OCI-LY7 (cell line): ENCODE measurements at regions not wholly inside any gene's neighbourhood (a gene's known extent, or its start where the extent isn't known, plus 50 kb on each side); places are given as distances from the start of the nearest gene placed in this dataset.

Experiments
- BruUV-seq: library from RNA; stranded (reverse); fragments of 400-500 nt; replicated peaks from 2 replicates; lab custom pipeline; 2021; lab: Mats Ljungman, UMichigan
- CTCF ChIA-PET: fragments of 300-600 bp; sonication (Branson Sonifier 250); formaldehyde crosslinking; loops from one replicate; lab custom pipeline; 2022; ENCODE audit warnings: antibody characterized with exemption; ENCODE audit not compliant: unreplicated experiment; lab: Charles Lee
- POLR2A ChIA-PET: fragments of 300-600 bp; sonication (Branson Sonifier 250); formaldehyde crosslinking; loops from one replicate; lab custom pipeline; 2022; ENCODE audit warnings: antibody characterized with exemption; lab: Charles Lee
- DNase-seq: peaks from one replicate; pipeline ENCODE4 v3.0.0-alpha.2; 2015; ENCODE audit warnings: low spot score
- H2AFZ ChIP-seq: fragments of 200-600 bp; sonication (generic), shearing (Covaris generic); 2 replicates; pipeline ENCODE4 v1.6.1; 2014; ENCODE audit warnings: mild to moderate bottlenecking, antibody characterized with exemption, low read length, moderate library complexity
- H3K27ac ChIP-seq: fragments of 200-600 bp; sonication (generic); 2 replicates; pipeline ENCODE4 v1.5.1; 2014; ENCODE audit warnings: mixed run types, low read depth, mild to moderate bottlenecking, moderate library complexity, low read length, inconsistent platforms; ENCODE audit not compliant: poor library complexity, severe bottlenecking
- H3K36me3 ChIP-seq: fragments of 200-600 bp; sonication (generic); 2 replicates; pipeline ENCODE4 v1.6.1; 2014; ENCODE audit warnings: mild to moderate bottlenecking, antibody characterized with exemption, low read length, moderate library complexity, mixed read lengths; ENCODE audit not compliant: insufficient read depth
- H3K4me1 ChIP-seq: fragments of 200-600 bp; sonication (generic); 2 replicates; pipeline ENCODE4 v1.5.1; 2014; ENCODE audit warnings: mild to moderate bottlenecking, low read length; ENCODE audit not compliant: insufficient read depth, poor library complexity, severe bottlenecking
- H3K4me2 ChIP-seq: fragments of 200-600 bp; sonication (generic); 2 replicates; pipeline ENCODE4 v1.6.1; 2014; ENCODE audit warnings: mild to moderate bottlenecking, low read length
- H3K4me3 ChIP-seq: fragments of 200-600 bp; sonication (generic); 2 replicates; pipeline ENCODE4 v1.5.1; 2014; ENCODE audit warnings: mild to moderate bottlenecking, low read depth, low read length; ENCODE audit not compliant: poor library complexity, severe bottlenecking
- H3K79me2 ChIP-seq: fragments of 200-600 bp; sonication (generic); 2 replicates; pipeline ENCODE4 v1.6.1; 2016; ENCODE audit warnings: low read depth, mild to moderate bottlenecking, low read length, moderate library complexity, mixed read lengths; ENCODE audit not compliant: insufficient read depth
- H3K9me2 ChIP-seq: fragments of 200-600 bp; sonication (generic); 2 replicates; pipeline ENCODE4 v1.6.1; 2016; ENCODE audit warnings: mild to moderate bottlenecking, low read length, mixed read lengths; ENCODE audit not compliant: insufficient read depth
- H3K9me3 ChIP-seq: fragments of 200-600 bp; sonication (generic); 2 replicates; pipeline ENCODE4 v1.6.1; 2014; ENCODE audit warnings: mild to moderate bottlenecking, mixed run types, low read length, mixed read lengths
- H4K20me1 ChIP-seq: fragments of 200-600 bp; sonication (generic); 2 replicates; pipeline ENCODE4 v1.6.1; 2014; ENCODE audit warnings: mild to moderate bottlenecking, antibody characterized with exemption, low read length, moderate library complexity, mixed read lengths; ENCODE audit not compliant: insufficient read depth
- EZH2phosphoT487 ChIP-seq: fragments of 200-600 bp; sonication (generic); IDR thresholded peaks from 2 replicates; pipeline ENCODE4 v1.6.1; 2018; ENCODE audit warnings: low read depth, borderline replicate concordance, mild to moderate bottlenecking, mixed run types, antibody characterized with exemption, low read length, moderate library complexity, mixed read lengths
- intact Hi-C: fragments of 100-400 bp; cut with micrococcal nuclease; formaldehyde crosslinking; loops from one replicate; pipeline ENCODE4 v1.10.0; 2022; ENCODE audit not compliant: unreplicated experiment
- TF ChIP-seq, protein P1 (sequence below): fragments of 200-600 bp; sonication (generic); conservative IDR thresholded peaks from 2 replicates; pipeline ENCODE4 v1.5.1; 2014; ENCODE audit warnings: mild to moderate bottlenecking, antibody characterized with exemption, low read length, moderate library complexity, mixed read lengths

DNA sequence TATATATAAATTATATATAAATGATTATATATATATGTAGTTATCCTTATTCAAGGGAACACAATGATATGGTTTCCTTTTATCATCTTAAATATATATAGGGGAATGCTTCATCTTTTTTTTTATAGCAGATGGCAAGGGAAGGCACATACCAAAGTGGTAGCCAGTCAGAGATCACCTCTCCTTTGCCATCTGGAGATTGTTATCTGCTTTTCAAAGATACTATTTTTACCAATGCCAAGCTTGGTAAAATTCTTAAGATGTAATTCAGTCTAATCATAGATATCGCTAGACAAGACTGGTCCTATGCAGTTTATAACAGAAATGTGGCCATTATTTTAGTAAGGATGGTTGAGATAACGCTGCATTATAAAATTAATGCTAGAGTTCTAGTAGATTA is 64.7 kb upstream of the DSEL start:
- H3K9me2 ChIP-seq: no peaks in the 10 kb centered on the region
- H2AFZ ChIP-seq: no peak overlapping the region
- intact Hi-C loops: no loop called here
- TF ChIP-seq, protein P1, sequence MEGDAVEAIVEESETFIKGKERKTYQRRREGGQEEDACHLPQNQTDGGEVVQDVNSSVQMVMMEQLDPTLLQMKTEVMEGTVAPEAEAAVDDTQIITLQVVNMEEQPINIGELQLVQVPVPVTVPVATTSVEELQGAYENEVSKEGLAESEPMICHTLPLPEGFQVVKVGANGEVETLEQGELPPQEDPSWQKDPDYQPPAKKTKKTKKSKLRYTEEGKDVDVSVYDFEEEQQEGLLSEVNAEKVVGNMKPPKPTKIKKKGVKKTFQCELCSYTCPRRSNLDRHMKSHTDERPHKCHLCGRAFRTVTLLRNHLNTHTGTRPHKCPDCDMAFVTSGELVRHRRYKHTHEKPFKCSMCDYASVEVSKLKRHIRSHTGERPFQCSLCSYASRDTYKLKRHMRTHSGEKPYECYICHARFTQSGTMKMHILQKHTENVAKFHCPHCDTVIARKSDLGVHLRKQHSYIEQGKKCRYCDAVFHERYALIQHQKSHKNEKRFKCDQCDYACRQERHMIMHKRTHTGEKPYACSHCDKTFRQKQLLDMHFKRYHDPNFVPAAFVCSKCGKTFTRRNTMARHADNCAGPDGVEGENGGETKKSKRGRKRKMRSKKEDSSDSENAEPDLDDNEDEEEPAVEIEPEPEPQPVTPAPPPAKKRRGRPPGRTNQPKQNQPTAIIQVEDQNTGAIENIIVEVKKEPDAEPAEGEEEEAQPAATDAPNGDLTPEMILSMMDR: no peak
- no peak for TF ChIP-seq EZH2phosphoT487
- H3K36me3 ChIP-seq: no peaks in the 10 kb centered on the region
- no peak overlapping the region for H3K4me2 ChIP-seq
- H3K4me3 ChIP-seq: no peak overlapping the region
- H3K9me3 ChIP-seq: no peaks in the 10 kb centered on the region
- H4K20me1 ChIP-seq: no peaks in the 10 kb centered on the region
- ChIA-PET POLR2A (no interaction called here), CTCF (no interaction called here)
- DNase-seq: no peak
- H3K4me1 ChIP-seq: no peaks in the 10 kb centered on the region
- no TSS peak for BruUV-seq
- no peak overlapping the region for H3K27ac ChIP-seq
- no peaks in the 10 kb centered on the region for H3K79me2 ChIP-seq

DNA sequence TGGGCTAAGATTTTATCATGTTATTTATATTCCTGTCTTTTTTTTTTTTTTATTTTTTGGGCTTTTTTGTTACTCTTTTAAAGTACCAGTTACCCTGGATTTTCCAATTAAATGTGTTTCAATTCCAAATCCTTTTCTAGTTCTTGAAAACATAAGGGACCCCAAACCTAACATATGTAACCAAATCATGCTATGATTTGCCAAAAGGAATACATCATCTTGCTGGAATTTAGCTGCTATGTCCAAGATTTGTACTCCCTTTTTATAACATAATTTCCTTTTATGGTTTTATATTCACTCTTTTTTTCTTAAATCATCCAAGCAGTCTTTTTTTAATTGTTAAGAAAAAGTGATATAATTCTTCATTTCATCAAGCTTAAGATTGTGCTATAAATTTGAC is 60.9 kb upstream of the DSEL start:
- no peak overlapping the region for H3K4me3 ChIP-seq
- POLR2A ChIA-PET: interaction anchor here (0.7 kb wide), 1 partner anchor 1066 kb away, joined by 3 read pairs; no protein-coding TSS in a partner anchor
- BruUV-seq: no TSS peak
- H3K36me3 ChIP-seq: no peaks in the 10 kb centered on the region
- H3K9me2 ChIP-seq: no peaks in the 10 kb centered on the region
- intact Hi-C loops: no loop called here
- CTCF ChIA-PET: no interaction called here
- H3K4me2 ChIP-seq: no peak overlapping the region
- no peaks in the 10 kb centered on the region for H3K79me2 ChIP-seq
- H4K20me1 ChIP-seq: no peaks in the 10 kb centered on the region
- H2AFZ ChIP-seq: no peak overlapping the region
- no peaks in the 10 kb centered on the region for H3K9me3 ChIP-seq
- H3K27ac ChIP-seq: no peak overlapping the region
- no peaks in the 10 kb centered on the region for H3K4me1 ChIP-seq
- no peak for DNase-seq
- TF ChIP-seq EZH2phosphoT487: no peak
- TF ChIP-seq, protein P1: no peak

DNA sequence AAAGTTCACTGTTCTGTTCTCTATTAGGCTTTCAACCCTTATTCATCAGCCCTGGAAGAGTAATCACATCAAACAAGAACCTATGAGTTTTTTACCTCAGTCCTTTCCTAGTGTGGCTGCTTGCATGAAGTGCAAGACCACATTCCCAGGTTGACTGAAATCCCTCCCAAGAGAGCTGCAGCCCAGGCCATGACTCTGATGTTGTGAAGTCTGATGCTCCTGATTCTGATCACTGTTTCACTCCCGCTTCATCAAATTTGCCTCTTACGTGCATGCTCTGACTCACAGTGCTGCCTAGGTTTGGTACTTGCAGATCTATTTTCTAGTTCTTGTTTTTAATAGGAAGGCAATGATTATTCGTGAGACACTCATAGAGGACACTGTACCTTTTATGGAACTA is 58.2 kb upstream of the DSEL start:
- ChIA-PET POLR2A (no interaction called here), CTCF (no interaction called here)

More for the DNA sequence above, 58.2 kb upstream of the DSEL start:
- no peak overlapping the region for H3K4me2 ChIP-seq
- no peaks in the 10 kb centered on the region for H3K36me3 ChIP-seq
- TF ChIP-seq EZH2phosphoT487: no peak
- TF ChIP-seq, protein P1: no peak
- H3K27ac ChIP-seq: no peak overlapping the region
- no peaks in the 10 kb centered on the region for H3K9me3 ChIP-seq
- intact Hi-C loops: no loop called here
- no peak for DNase-seq
- H2AFZ ChIP-seq: no peak overlapping the region
- no peaks in the 10 kb centered on the region for H3K79me2 ChIP-seq
- no TSS peak for BruUV-seq
- H4K20me1 ChIP-seq: no peaks in the 10 kb centered on the region
- H3K4me1 ChIP-seq: no peaks in the 10 kb centered on the region
- H3K4me3 ChIP-seq: no peak overlapping the region
- no peaks in the 10 kb centered on the region for H3K9me2 ChIP-seq
